ENCODE measurements at regions not wholly inside any gene's neighbourhood (a gene's known extent, or its start where the extent isn't known, plus 50 kb on each side); places are given as distances from the start of the nearest gene placed in this dataset.
"Not testable (repeated sequence)": the region's sequence is repeated elsewhere in the genome, so short reads cannot be mapped to it uniquely, and the experiment has no call there.

DNA sequence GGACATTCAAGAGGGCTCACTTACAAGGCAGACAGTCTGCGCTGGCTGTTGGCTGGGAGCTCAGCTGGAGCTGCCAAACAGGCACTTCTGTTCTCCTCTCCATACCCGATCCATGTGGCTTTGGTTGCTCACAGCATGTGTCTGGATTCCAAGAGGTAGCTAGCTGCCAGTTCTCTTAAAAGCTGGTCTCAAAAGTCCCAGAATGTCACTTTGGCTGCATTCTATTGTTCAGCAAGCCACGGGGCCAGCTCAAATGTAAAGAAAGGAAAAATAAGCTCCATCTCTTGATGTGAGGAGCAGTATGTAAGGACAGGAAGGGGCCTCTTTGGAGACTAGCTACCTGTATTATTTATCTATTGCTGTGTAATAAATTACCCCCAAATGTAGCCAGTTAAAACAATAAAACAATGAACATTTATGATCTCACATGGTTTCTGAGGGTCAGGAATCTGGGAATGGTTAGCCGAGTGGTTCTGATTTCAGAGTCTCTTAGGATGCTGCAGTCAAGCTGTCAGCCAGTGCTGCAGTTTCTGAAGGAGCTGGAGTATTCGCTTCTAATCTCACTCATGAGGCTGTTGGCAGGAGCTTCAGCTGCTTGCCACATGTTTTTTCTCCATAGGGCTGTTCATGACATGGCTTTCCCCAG, 112.7 kb upstream of the CLINT1 start:
- TF ChIP-seq, protein P1, sequence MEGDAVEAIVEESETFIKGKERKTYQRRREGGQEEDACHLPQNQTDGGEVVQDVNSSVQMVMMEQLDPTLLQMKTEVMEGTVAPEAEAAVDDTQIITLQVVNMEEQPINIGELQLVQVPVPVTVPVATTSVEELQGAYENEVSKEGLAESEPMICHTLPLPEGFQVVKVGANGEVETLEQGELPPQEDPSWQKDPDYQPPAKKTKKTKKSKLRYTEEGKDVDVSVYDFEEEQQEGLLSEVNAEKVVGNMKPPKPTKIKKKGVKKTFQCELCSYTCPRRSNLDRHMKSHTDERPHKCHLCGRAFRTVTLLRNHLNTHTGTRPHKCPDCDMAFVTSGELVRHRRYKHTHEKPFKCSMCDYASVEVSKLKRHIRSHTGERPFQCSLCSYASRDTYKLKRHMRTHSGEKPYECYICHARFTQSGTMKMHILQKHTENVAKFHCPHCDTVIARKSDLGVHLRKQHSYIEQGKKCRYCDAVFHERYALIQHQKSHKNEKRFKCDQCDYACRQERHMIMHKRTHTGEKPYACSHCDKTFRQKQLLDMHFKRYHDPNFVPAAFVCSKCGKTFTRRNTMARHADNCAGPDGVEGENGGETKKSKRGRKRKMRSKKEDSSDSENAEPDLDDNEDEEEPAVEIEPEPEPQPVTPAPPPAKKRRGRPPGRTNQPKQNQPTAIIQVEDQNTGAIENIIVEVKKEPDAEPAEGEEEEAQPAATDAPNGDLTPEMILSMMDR (conservative IDR thresholded peaks at IDR 0.05; ENCODE audit: low read depth, low read length), result no peak
- DNase-seq (ENCODE audit: low read depth), result no peak
- no peak overlapping the region for H3K4me3 ChIP-seq (ENCODE audit: low read length)

DNA sequence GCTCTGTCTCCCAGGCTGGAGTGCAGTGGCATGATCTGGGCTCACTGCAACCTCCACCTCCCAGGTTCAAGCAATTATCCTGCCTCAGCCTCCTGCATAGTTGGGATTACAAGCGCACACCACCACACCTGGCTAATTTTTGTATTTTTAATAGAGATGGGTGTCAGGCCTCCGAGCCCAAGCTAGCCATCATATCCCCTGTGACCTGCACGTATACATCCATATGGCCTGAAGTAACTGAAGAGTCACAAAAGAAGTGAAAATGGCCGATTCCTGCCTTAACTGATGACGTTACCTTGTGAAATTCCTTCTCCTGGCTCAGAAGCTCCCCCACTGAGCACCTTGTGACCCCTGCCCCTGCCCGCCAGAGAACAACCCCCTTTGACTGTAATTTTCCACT, 109.6 kb upstream of the CLINT1 start:
- DNase-seq (ENCODE audit: low read depth), result not testable (repeated sequence)

DNA sequence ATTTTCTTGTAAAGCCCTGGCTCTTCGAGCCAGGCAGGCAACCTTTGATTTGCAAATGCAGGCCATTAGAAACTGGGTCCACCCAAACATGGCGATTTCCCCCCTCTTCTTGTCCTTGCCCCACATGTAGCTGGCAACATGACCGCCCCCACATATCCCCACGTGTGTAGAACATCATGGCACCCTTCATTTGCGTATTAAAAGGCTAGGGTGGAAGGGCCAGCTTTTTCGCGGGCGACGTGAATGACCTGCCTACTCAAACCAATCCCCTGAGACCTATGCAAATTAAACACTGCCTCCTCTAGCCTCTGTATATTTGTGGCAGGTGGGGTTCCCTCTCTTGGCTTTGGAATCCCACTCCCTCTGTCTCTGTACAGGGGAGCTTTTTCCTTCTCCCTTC, 107.0 kb upstream of the CLINT1 start:
- TF ChIP-seq, protein P1 (conservative IDR thresholded peaks at IDR 0.05; ENCODE audit: low read depth, low read length), result no peak
- no peak overlapping the region for H3K4me3 ChIP-seq (ENCODE audit: low read length)
- no peak for DNase-seq (ENCODE audit: low read depth)

More for the DNA sequence above, 109.6 kb upstream of the CLINT1 start:
- H3K4me3 ChIP-seq (ENCODE audit: low read length), result not testable (repeated sequence)

DNA sequence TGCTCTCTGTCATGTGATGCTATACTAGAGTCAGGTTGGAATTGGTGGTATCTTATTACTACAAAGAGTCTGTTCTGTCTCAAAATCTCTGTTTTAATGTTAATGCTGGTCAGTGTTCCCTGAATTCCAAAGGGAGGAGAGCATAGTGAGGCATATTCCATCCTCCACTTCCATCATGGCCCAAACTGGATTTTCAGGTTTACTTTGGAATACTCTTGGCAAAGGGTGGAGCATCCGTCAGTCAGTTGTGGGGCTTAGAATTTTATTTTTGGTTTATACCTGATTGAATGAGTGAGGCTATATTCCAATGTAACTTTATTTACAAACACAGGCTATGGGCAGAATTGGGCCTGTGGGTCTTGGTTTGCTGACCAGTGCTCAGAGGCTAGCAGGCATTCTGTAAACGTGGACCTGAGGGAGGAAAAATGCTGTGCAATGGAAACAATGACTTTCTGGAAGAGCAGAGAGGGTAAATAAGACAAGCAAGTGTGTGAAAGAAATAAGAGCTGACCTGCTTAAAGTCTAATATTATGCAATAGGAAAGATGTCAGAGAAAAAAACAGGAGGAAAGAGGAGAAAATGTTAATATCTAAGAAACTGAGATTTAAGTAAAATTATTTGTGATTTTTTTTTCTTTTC, 106.2 kb upstream of the CLINT1 start:
- no peak for DNase-seq (ENCODE audit: low read depth)
- TF ChIP-seq, protein P1 (conservative IDR thresholded peaks at IDR 0.05; ENCODE audit: low read depth, low read length), result no peak
- no peak overlapping the region for H3K4me3 ChIP-seq (ENCODE audit: low read length)

DNA sequence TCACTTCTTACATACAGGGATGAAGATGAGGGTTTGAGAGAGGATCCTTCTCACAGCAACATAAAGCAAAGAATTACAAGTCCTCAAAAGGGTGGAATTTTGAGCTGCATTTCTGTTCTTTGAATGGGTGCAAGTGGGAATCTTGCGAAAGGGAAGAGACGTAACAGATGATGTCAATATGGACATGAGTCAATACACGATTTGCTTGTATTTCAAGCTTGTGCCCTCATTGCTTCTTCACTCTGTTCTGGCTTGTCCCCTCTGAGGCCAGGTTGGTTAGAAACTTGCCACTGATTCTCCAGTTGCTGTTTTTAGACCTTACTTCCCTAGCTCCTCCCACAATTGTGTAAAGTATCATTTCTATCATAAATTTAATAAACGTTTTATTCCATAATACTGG, 104.8 kb upstream of the CLINT1 start:
- TF ChIP-seq, protein P1 (conservative IDR thresholded peaks at IDR 0.05; ENCODE audit: low read depth, low read length), result no peak
- no peak for DNase-seq (ENCODE audit: low read depth)

DNA sequence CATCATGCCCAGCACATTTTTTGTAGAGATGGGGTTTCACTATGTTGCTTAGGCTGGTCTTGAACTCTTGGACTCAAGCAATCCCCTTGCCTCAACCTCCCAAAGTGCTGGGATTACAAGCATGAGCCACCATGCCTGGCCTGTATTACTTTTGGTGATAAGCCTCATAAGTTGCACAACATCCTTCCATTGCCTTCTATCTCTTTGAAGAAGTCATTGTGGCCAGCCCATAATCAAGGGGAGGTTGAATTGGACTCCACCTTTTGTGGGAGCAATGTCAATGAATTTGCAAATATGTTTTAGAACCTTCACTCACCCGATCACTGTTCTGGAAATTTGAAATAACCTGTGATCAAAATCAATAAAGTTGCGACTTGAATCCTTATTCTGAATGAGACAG, 104.3 kb upstream of the CLINT1 start:
- no peak overlapping the region for H3K4me3 ChIP-seq (ENCODE audit: low read length)
- DNase-seq (ENCODE audit: low read depth), result no peak

More for the DNA sequence above, 104.8 kb upstream of the CLINT1 start:
- H3K4me3 ChIP-seq (ENCODE audit: low read length), result no peak overlapping the region

DNA sequence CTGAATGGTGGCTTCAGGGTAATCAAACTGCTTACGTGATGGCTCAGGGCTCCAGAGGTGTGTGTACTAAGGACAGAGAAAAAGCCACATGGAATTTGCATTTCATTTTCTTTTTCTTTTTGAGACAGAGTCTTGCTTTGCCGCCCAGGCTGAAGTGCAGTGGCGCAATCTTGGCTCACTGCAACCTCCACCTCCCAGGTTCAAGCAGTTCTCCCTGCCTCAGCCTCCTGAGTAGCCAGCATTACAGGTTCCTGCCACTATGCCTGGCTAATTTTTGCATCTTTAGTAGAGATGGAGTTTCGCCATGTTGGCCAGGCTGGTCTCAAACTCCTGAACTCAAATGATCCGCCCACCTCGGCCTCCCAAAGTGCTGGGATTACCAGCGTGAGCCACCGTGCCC, 103.7 kb upstream of the CLINT1 start:
- not testable (repeated sequence) for H3K4me3 ChIP-seq (ENCODE audit: low read length); DNase-seq (ENCODE audit: low read depth)

More for the DNA sequence above, 104.3 kb upstream of the CLINT1 start:
- TF ChIP-seq, protein P1 (conservative IDR thresholded peaks at IDR 0.05; ENCODE audit: low read depth, low read length), result no peak

DNA sequence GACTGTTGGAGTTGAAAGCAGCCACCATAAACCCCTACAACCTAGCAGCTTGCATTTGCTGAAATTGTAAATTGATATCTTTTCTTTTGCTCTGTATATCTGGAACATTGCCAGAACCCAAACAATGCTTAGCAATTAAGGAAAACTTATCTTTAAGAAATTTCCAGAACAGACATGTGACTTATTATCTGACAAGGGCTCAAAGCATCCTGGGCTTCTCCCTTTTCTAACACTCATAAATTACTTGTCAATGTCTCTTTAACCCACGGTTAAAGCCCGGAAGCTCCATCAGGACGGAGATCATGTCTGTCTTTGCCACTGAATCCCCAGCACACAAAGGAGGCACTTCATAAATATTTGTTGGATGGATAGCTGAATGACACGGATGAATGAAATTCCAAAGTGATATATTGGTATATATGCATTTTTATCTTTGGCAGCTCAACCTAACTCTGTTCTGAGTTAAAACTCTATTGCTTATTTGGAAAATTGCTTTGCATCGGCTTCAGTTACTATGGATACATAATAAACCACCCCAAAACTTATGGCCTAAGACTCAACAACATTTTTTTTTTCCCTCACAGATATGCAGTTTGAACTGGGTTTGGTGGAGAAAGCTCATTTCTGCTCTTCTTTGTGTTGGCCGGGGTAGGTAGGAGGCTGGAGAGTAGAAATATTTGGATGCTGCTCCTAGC, 103.1 kb upstream of the CLINT1 start:
- TF ChIP-seq, protein P1 (conservative IDR thresholded peaks at IDR 0.05; ENCODE audit: low read depth, low read length), result no peak
- no peak overlapping the region for H3K4me3 ChIP-seq (ENCODE audit: low read length)
- DNase-seq (ENCODE audit: low read depth), result no peak

All from retinal pigment epithelial cell (primary cell).